ENCODE measurements at regions not wholly inside any gene's neighbourhood (a gene's known extent, or its start where the extent isn't known, plus 50 kb on each side); places are given as distances from the start of the nearest gene placed in this dataset.

DNA sequence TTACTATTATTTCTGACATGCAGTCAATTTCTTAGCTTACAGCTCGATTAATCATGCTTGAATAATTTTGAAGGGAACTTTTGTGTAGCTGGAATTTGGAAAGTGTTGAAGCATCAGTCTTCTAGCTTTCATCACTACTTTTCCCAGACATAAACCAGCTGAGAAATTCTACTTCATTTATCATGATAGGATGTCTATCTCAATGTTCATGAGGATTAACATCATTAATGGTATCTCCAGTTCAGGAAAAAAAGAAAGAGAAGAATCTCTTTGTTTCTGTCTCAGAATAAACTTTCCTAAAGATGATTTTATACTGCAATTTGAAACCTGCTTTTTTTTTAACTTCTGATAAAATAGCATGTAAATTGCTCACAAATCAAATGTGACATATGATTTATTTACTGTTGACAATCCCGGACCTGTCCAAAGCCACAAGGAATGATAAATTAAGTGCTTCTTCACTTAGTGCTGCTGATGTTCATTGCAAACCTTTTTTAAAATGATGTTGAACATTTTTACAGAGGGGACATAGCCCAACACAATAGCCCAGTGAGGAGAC is 412.1 kb upstream of the CLINT1 start:
- TF ChIP-seq, protein P1, sequence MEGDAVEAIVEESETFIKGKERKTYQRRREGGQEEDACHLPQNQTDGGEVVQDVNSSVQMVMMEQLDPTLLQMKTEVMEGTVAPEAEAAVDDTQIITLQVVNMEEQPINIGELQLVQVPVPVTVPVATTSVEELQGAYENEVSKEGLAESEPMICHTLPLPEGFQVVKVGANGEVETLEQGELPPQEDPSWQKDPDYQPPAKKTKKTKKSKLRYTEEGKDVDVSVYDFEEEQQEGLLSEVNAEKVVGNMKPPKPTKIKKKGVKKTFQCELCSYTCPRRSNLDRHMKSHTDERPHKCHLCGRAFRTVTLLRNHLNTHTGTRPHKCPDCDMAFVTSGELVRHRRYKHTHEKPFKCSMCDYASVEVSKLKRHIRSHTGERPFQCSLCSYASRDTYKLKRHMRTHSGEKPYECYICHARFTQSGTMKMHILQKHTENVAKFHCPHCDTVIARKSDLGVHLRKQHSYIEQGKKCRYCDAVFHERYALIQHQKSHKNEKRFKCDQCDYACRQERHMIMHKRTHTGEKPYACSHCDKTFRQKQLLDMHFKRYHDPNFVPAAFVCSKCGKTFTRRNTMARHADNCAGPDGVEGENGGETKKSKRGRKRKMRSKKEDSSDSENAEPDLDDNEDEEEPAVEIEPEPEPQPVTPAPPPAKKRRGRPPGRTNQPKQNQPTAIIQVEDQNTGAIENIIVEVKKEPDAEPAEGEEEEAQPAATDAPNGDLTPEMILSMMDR (IDR thresholded peaks at IDR 0.05; ENCODE audit: partially characterized antibody, unreplicated experiment): no peak
- H3K36me3 Mint-ChIP-seq (ENCODE audit: unreplicated experiment): no peaks in the 10 kb centered on the region
- no peak overlapping the region for H3K27ac Mint-ChIP-seq (ENCODE audit: unreplicated experiment)
- peaks cover 4% of the 10 kb centered on the region for H3K4me1 Mint-ChIP-seq (ENCODE audit: low read depth, unreplicated experiment)
- no peaks in the 10 kb centered on the region for H3K27me3 Mint-ChIP-seq (ENCODE audit: unreplicated experiment)
- no peak for DNase-seq
- no peak overlapping the region for H3K4me3 Mint-ChIP-seq (ENCODE audit: unreplicated experiment)
- H3K9me3 Mint-ChIP-seq (ENCODE audit: unreplicated experiment): no peaks in the 10 kb centered on the region

DNA sequence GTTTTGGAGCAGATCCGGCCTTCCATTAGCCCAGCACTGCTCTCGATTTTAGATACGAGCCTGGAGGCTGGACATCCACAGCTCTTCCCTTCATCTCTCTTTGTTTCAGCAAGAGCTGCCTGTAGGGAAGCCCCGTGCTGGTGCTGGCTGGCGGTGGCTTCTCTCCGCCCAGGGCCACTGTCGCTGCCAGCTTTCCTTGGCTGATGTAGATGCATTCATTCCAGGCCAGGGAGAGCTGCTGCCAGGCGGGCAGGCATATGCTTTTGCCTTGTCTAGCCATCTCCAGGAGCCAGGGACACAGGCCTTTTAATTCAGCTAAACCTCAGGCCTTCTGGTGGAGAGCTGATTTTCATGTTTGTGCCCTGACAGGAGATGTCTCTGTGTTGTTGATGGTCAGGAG is 409.3 kb upstream of the CLINT1 start:
- Mint-ChIP-seq H3K4me1 (ENCODE audit: low read depth, unreplicated experiment) (peaks cover 2% of the 10 kb centered on the region), H3K36me3 (ENCODE audit: unreplicated experiment) (no peaks in the 10 kb centered on the region), H3K27ac (ENCODE audit: unreplicated experiment) (no peak overlapping the region), H3K4me3 (ENCODE audit: unreplicated experiment) (no peak overlapping the region), H3K27me3 (ENCODE audit: unreplicated experiment) (no peaks in the 10 kb centered on the region), H3K9me3 (ENCODE audit: unreplicated experiment) (no peaks in the 10 kb centered on the region)
- no peak for DNase-seq
- TF ChIP-seq, protein P1 (IDR thresholded peaks at IDR 0.05; ENCODE audit: partially characterized antibody, unreplicated experiment): no peak

DNA sequence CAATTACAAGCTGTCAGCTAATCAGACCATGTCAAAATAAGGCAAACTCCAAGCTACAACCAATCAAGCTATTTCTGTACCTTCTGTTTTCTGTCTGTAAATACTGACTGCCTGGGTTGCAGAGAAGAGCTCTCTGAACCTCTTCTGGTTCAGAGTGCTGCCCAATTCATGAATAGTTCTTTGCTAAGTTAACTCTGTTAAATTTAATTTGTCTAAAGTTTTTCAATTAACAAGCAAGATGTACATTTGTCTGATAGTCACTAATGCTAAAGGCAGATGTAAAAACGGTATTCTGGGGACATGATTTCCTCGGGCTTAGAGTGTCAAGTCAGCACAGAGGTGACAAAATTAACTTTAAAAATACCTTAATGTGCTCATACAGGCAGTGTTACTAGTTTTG is 408.3 kb upstream of the CLINT1 start:
- H3K4me1 Mint-ChIP-seq (ENCODE audit: low read depth, unreplicated experiment): peaks cover 2% of the 10 kb centered on the region
- H3K27me3 Mint-ChIP-seq (ENCODE audit: unreplicated experiment): no peaks in the 10 kb centered on the region
- no peak overlapping the region for H3K4me3 Mint-ChIP-seq (ENCODE audit: unreplicated experiment)
- H3K27ac Mint-ChIP-seq (ENCODE audit: unreplicated experiment): no peak overlapping the region
- DNase-seq: no peak
- no peaks in the 10 kb centered on the region for H3K36me3 Mint-ChIP-seq (ENCODE audit: unreplicated experiment)
- no peaks in the 10 kb centered on the region for H3K9me3 Mint-ChIP-seq (ENCODE audit: unreplicated experiment)
- TF ChIP-seq, protein P1 (IDR thresholded peaks at IDR 0.05; ENCODE audit: partially characterized antibody, unreplicated experiment): no peak

DNA sequence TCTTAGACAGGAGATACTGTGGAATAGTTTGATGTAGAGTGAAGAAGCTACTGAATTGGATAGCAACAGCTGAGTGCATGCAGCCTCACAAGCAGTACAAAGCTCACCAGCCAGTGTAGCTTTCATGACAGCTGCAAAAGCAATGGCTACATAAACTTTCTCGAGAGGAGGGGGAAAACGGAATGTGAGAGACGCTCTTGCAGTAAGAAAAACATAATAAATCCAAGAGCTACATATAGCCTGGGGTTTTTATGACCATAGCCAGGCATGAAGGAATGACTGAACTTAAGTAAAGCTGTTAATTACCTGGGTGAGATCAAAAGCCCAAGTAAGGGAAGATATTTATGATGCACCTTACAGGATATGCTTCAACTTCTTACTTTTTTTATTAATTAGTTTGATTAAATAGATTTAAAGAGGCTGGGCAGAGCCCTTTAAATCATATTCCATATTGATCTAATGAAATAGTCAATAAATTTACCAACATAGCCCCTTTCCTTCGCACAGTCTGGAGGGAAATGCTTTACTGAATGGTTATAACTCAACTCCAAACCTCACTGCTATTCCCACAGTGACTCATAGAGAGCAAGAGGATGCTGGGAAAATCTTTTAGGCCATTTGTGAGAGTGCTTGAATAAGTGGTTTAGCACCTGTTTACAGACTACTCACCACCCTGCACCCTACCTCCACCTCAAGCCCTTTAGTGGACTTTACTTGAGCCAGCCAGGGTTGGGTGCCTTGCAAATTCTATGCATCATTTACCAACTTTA is 407.2 kb upstream of the CLINT1 start:
- no peaks in the 10 kb centered on the region for H3K36me3 Mint-ChIP-seq (ENCODE audit: unreplicated experiment)
- no peaks in the 10 kb centered on the region for H3K27me3 Mint-ChIP-seq (ENCODE audit: unreplicated experiment)
- H3K9me3 Mint-ChIP-seq (ENCODE audit: unreplicated experiment): no peaks in the 10 kb centered on the region
- H3K4me3 Mint-ChIP-seq (ENCODE audit: unreplicated experiment): no peak overlapping the region
- no peak for DNase-seq
- H3K27ac Mint-ChIP-seq (ENCODE audit: unreplicated experiment): no peak overlapping the region
- TF ChIP-seq, protein P1 (IDR thresholded peaks at IDR 0.05; ENCODE audit: partially characterized antibody, unreplicated experiment): no peak
- H3K4me1 Mint-ChIP-seq (ENCODE audit: low read depth, unreplicated experiment): peaks cover 2% of the 10 kb centered on the region

DNA sequence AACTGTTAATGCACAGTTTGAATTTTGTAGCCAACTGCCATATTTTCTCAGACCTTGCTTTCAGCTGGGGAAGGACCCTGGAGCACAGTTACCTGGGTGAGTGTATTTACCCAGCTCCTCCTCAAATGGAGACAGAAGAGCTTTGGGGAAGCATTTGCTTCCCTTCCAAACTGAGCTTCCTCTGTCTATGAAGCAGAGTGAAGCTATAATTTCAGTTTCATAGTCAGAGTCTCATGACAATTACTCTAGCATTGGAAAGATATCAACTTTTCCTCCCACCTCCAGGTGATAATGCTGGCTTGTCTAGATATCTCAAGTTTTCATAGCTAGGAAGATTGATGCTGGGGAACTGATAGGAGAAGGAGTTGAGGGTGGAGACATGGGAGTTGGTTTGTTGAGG is 406.4 kb upstream of the CLINT1 start:
- Mint-ChIP-seq H3K27me3 (ENCODE audit: unreplicated experiment) (no peaks in the 10 kb centered on the region), H3K9me3 (ENCODE audit: unreplicated experiment) (no peaks in the 10 kb centered on the region), H3K27ac (ENCODE audit: unreplicated experiment) (no peak overlapping the region), H3K36me3 (ENCODE audit: unreplicated experiment) (no peaks in the 10 kb centered on the region), H3K4me3 (ENCODE audit: unreplicated experiment) (no peak overlapping the region), H3K4me1 (ENCODE audit: low read depth, unreplicated experiment) (peaks cover 2% of the 10 kb centered on the region)
- no peak for DNase-seq
- TF ChIP-seq, protein P1 (IDR thresholded peaks at IDR 0.05; ENCODE audit: partially characterized antibody, unreplicated experiment): no peak

Measured in glutamatergic neuron (in vitro differentiated cells).